Endothelial cell of umbilical vein (primary cell): ENCODE measurements at regions not wholly inside any gene's neighbourhood (a gene's known extent, or its start where the extent isn't known, plus 50 kb on each side); places are given as distances from the start of the nearest gene placed in this dataset.

Source experiments
- BruUV-seq: library from RNA; stranded (reverse); fragments of 400-500 nt; replicated peaks from 2 replicates; lab custom pipeline; 2021; lab: Mats Ljungman, UMichigan
- CTCF ChIA-PET: fragments of 300-600, 350-600 bp; sonication (Branson Sonifier 250); formaldehyde crosslinking; loops from one replicate; lab custom pipeline; 2021; ENCODE audit warnings: antibody characterized with exemption, inconsistent platforms; lab: Charles Lee
- POLR2A ChIA-PET: fragments of 300-600, 350-600 bp; sonication (Branson Sonifier 250); formaldehyde crosslinking; loops from one replicate; lab custom pipeline; 2021; ENCODE audit warnings: antibody characterized with exemption, inconsistent platforms; lab: Charles Lee
- DNase-seq: peaks from one replicate; pipeline ENCODE4 v3.0.0-alpha.2; 2011; ENCODE audit warnings: low read depth, low spot score
- FAIRE-seq: peaks from 2 replicates; lab custom pipeline; 2011; peaks lifted over from hg19 to GRCh38; lab: Jason Lieb, UNC
- H2AFZ ChIP-seq: 2 replicates; pipeline ENCODE4 v1.6.0; 2012; ENCODE audit warnings: low read depth, low read length, control low read depth, inconsistent platforms
- H3K27ac ChIP-seq: 2 replicates; pipeline ENCODE4 v1.5.1; 2011; ENCODE audit warnings: low read depth, mild to moderate bottlenecking, control low read depth, low read length, moderate library complexity; ENCODE audit not compliant: insufficient read depth
- H3K27me3 ChIP-seq, 2 experiments: 2 replicates each; pipeline versions ENCODE4 v1.6.0 to v1.6.1; 2011; ENCODE audit warnings: low read length in 2 of 2, mixed read lengths in 1 of 2; ENCODE audit not compliant: control insufficient read depth in 2 of 2, insufficient read depth in 2 of 2
- H3K36me3 ChIP-seq, 2 experiments: 2 replicates in 1 of 2; 3 replicates in 1 of 2; pipeline ENCODE4 v1.5.1; 2011; ENCODE audit warnings: low read length in 2 of 2, mild to moderate bottlenecking in 1 of 2, moderate library complexity in 1 of 2; ENCODE audit not compliant: control insufficient read depth in 2 of 2, insufficient read depth in 2 of 2; ENCODE audit errors: extremely low read depth in 1 of 2
- H3K4me1 ChIP-seq: 3 replicates; pipeline ENCODE4 v1.5.1; 2011; ENCODE audit warnings: mild to moderate bottlenecking, low read length; ENCODE audit not compliant: control insufficient read depth, insufficient read depth; ENCODE audit errors: extremely low read depth
- H3K4me2 ChIP-seq: 2 replicates; pipeline ENCODE4 v1.6.1; 2011; ENCODE audit warnings: low read length, control low read depth, mixed read lengths; ENCODE audit not compliant: insufficient read depth
- H3K4me3 ChIP-seq, 3 experiments: fragments of 200-600 bp in 1 of 3; sonication (generic), shearing (Covaris generic) in 1 of 3; replicated peaks in 1 of 3; 2 replicates each; pipeline ENCODE4 v1.5.1; 2011 to 2016; ENCODE audit warnings: control low read depth in 3 of 3, low read length in 3 of 3, mild to moderate bottlenecking in 2 of 3, inconsistent platforms in 1 of 3, low read depth in 1 of 3, moderate library complexity in 1 of 3; ENCODE audit not compliant: insufficient read depth in 1 of 3
- H3K79me2 ChIP-seq: 2 replicates; pipeline ENCODE4 v1.6.0; 2012; ENCODE audit warnings: low read length, inconsistent platforms; ENCODE audit not compliant: control insufficient read depth, insufficient read depth
- H3K9ac ChIP-seq: replicated peaks from 2 replicates; pipeline ENCODE3; 2011; ENCODE audit warnings: low read length, control low read depth; ENCODE audit not compliant: insufficient read depth; ENCODE audit errors: extremely low read depth
- H3K9me1 ChIP-seq: replicated peaks from 3 replicates; pipeline ENCODE4 v1.6.0; 2011; ENCODE audit warnings: mild to moderate bottlenecking, low read length; ENCODE audit not compliant: control insufficient read depth, insufficient read depth; ENCODE audit errors: extremely low read depth
- H3K9me3 ChIP-seq: replicated peaks from 2 replicates; pipeline ENCODE4 v1.5.1; 2012; ENCODE audit warnings: low read length, inconsistent platforms; ENCODE audit not compliant: control insufficient read depth, insufficient read depth
- H4K20me1 ChIP-seq: replicated peaks from 2 replicates; pipeline ENCODE3; 2011; ENCODE audit warnings: mild to moderate bottlenecking, low read length; ENCODE audit not compliant: control insufficient read depth, insufficient read depth; ENCODE audit errors: extremely low read depth
- FOS ChIP-seq: IDR thresholded peaks from 2 replicates; pipeline ENCODE4 v1.6.1; 2011; ENCODE audit warnings: mild to moderate bottlenecking, low read length, moderate library complexity, borderline replicate concordance; ENCODE audit not compliant: insufficient read depth
- GATA2 ChIP-seq: IDR thresholded peaks from 2 replicates; pipeline ENCODE4 v1.7.0; 2011; ENCODE audit warnings: low read depth, mild to moderate bottlenecking, moderate library complexity, mixed read lengths, low read length; ENCODE audit not compliant: insufficient read length, insufficient read depth
- JUN ChIP-seq: IDR thresholded peaks from 2 replicates; pipeline ENCODE4 v1.6.1; 2011; ENCODE audit warnings: borderline replicate concordance, low read depth; ENCODE audit not compliant: insufficient read length, insufficient read depth
- MAX ChIP-seq: IDR thresholded peaks from 2 replicates; pipeline ENCODE4 v1.6.1; 2011; ENCODE audit not compliant: insufficient read depth, insufficient read length
- MYC ChIP-seq: IDR thresholded peaks from one replicate; pipeline ENCODE4 v1.6.1; 2011; ENCODE audit warnings: mild to moderate bottlenecking, low read depth, low read length
- POLR2A ChIP-seq: IDR thresholded peaks from 2 replicates; pipeline ENCODE4 v1.6.1; 2012; ENCODE audit warnings: low read depth, mild to moderate bottlenecking, control low read depth, low read length
- POLR2AphosphoS5 ChIP-seq: IDR thresholded peaks from 2 replicates; pipeline ENCODE4 v1.6.1; 2012; ENCODE audit warnings: low read depth, mild to moderate bottlenecking, control low read depth, low read length, moderate library complexity; ENCODE audit not compliant: insufficient read depth
- dilution Hi-C: fragments of 300-500 bp; cut with MboI; formaldehyde crosslinking; loops from one replicate; pipeline ENCODE4 v1.15.0; 2019; ENCODE audit warnings: low sequenced_read_pairs; ENCODE audit not compliant: extremely low pct_ligation_motif_present
- intact Hi-C: fragments of 100-400 bp; cut with micrococcal nuclease; formaldehyde crosslinking; loops from one replicate; pipeline ENCODE4 v1.10.0; 2022
- TF ChIP-seq, protein P1 (sequence below), 2 donors: IDR thresholded peaks; 1 replicate in 1 of 2; 2 replicates in 1 of 2; pipeline ENCODE4 v1.5.1; 2011; ENCODE audit warnings: low read length in 2 of 2, mild to moderate bottlenecking in 2 of 2, moderate library complexity in 2 of 2, control low read depth in 1 of 2, inconsistent platforms in 1 of 2, low read depth in 1 of 2; ENCODE audit not compliant: insufficient read depth in 1 of 2; ENCODE audit errors: extremely low read depth in 1 of 2

DNA sequence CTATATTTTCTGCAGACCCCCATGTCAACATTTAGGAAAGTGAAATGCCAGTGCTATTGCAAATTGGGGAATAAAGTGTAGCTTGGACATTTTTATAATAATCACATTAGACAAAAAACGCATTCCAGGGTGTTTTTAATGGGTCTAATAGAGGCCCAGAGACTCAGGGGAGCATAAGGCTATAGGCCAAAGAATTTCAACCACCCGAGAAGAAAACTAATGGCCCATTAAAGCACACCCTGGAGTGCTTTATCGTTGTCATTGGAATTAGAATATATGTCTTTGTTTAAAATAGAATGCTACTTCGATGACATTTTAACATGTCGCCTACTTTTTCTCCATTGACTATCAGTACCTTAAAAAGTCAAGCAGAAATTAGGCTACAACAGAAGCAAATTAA is 414.1 kb upstream of the CDH8 start:
- no peaks in the 10 kb centered on the region for H4K20me1 ChIP-seq
- H3K9ac ChIP-seq, result no peak overlapping the region
- FAIRE-seq (no peak), DNase-seq (no peak)
- ChIA-PET CTCF (no interaction called here), POLR2A (no interaction called here)
- H3K9me1 ChIP-seq, result no peaks in the 10 kb centered on the region
- no peak overlapping the region for H2AFZ ChIP-seq
- no peaks in the 10 kb centered on the region for H3K27me3 ChIP-seq
- H3K9me3 ChIP-seq, result peaks cover 2% of the 10 kb centered on the region
- TF ChIP-seq MAX (no peak), JUN (no peak), MYC (no peak), GATA2 (no peak), POLR2AphosphoS5 (no peak), POLR2A (no peak), FOS (no peak)
- TF ChIP-seq, protein P1, sequence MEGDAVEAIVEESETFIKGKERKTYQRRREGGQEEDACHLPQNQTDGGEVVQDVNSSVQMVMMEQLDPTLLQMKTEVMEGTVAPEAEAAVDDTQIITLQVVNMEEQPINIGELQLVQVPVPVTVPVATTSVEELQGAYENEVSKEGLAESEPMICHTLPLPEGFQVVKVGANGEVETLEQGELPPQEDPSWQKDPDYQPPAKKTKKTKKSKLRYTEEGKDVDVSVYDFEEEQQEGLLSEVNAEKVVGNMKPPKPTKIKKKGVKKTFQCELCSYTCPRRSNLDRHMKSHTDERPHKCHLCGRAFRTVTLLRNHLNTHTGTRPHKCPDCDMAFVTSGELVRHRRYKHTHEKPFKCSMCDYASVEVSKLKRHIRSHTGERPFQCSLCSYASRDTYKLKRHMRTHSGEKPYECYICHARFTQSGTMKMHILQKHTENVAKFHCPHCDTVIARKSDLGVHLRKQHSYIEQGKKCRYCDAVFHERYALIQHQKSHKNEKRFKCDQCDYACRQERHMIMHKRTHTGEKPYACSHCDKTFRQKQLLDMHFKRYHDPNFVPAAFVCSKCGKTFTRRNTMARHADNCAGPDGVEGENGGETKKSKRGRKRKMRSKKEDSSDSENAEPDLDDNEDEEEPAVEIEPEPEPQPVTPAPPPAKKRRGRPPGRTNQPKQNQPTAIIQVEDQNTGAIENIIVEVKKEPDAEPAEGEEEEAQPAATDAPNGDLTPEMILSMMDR (IDR thresholded peaks at IDR 0.05; ENCODE audit: extremely low read depth in 1 of 2, insufficient read depth in 1 of 2, low read depth in 1 of 2, low read length in 2 of 2), result no peak
- dilution Hi-C loops, result no loop called here
- H3K4me2 ChIP-seq, result no peak overlapping the region
- no TSS peak for BruUV-seq
- no peaks in the 10 kb centered on the region for H3K4me1 ChIP-seq
- intact Hi-C loops, result no loop called here
- no peak overlapping the region for H3K4me3 ChIP-seq
- no peak overlapping the region for H3K27ac ChIP-seq
- no peaks in the 10 kb centered on the region for H3K79me2 ChIP-seq
- no peaks in the 10 kb centered on the region for H3K36me3 ChIP-seq
